ENCODE measurements at regions not wholly inside any gene's neighbourhood (a gene's known extent, or its start where the extent isn't known, plus 50 kb on each side); places are given as distances from the start of the nearest gene placed in this dataset.

DNA sequence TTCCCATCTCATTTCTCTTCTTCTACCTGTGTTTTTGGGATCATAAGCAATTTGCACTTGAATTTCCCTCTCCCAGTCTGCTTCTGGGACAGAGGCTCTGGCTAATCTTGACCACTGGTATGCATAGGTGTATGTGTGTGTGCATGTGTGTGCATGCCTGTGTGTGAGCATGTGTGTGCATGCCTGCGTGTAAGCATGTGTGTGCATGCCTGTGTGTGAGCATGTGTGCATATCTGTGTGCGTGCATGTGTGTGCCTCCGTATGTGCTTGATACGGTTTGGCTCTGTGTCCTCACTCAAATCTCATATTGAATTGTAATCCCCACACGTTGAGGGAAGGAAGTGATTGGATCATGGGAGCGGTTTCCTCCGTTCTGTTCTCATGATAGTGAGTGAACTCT, 77.7 kb downstream of the HAPSTR1 start:
- no peak overlapping the region for H3K9ac ChIP-seq (ENCODE audit: insufficient read depth in 1 of 2, low read length in 2 of 2)
- no peak for TF ChIP-seq CTCF (IDR thresholded peaks at IDR 0.05; ENCODE audit: control extremely low read depth, extremely low read depth)
- H3K9me3 ChIP-seq (ENCODE audit: control insufficient read depth in 4 of 4, insufficient read depth in 3 of 4, low read length in 3 of 4): no peaks in the 10 kb centered on the region
- H3K36me3 ChIP-seq (ENCODE audit: control insufficient read depth in 4 of 4, insufficient read depth in 4 of 4, low read length in 4 of 4): no peaks in the 10 kb centered on the region
- H3K27me3 ChIP-seq (ENCODE audit: control insufficient read depth in 3 of 3, insufficient read depth in 3 of 3, low read length in 2 of 3): no peaks in the 10 kb centered on the region
- ATAC-seq (ENCODE audit: insufficient read depth, low FRiP score): no peak
- peaks cover 0 to 13% (median 0%) of the 10 kb centered on the region in 5 donors for H3K4me1 ChIP-seq (ENCODE audit: control insufficient read depth in 5 of 5, insufficient read depth in 5 of 5, low read length in 5 of 5)
- no peak overlapping the region for H3K4me3 ChIP-seq
- H3K27ac ChIP-seq (ENCODE audit: low read depth in 1 of 2, low read length in 1 of 2): no peak overlapping the region
- no peak for DNase-seq
- 77 to 79% methylated on average over 7 of the region's 7 CpGs for WGBS, 2 donors

GRCh38 chr16:9170470-9170869, 79.0 kb downstream of the HAPSTR1 start:
- H3K4me1 ChIP-seq (ENCODE audit: control insufficient read depth in 5 of 5, insufficient read depth in 5 of 5, low read length in 5 of 5): peaks cover 0 to 12% (median 0%) of the 10 kb centered on the region in 5 donors
- 77 to 83% methylated on average over 12 of the region's 12 CpGs for WGBS, 2 donors
- no peak overlapping the region for H3K27ac ChIP-seq (ENCODE audit: low read depth in 1 of 2, low read length in 1 of 2)
- no peaks in the 10 kb centered on the region for H3K9me3 ChIP-seq (ENCODE audit: control insufficient read depth in 4 of 4, insufficient read depth in 3 of 4, low read length in 3 of 4)
- DNase-seq (peak; percentile 43 to 67 (median 50)), ATAC-seq (ENCODE audit: insufficient read depth, low FRiP score) (no peak)
- no peaks in the 10 kb centered on the region for H3K36me3 ChIP-seq (ENCODE audit: control insufficient read depth in 4 of 4, insufficient read depth in 4 of 4, low read length in 4 of 4)
- no peak for TF ChIP-seq CTCF (IDR thresholded peaks at IDR 0.05; ENCODE audit: control extremely low read depth, extremely low read depth)
- no peak overlapping the region for H3K4me3 ChIP-seq
- no peaks in the 10 kb centered on the region for H3K27me3 ChIP-seq (ENCODE audit: control insufficient read depth in 3 of 3, insufficient read depth in 3 of 3, low read length in 2 of 3)
- no peak overlapping the region for H3K9ac ChIP-seq (ENCODE audit: insufficient read depth in 1 of 2, low read length in 2 of 2)

DNA sequence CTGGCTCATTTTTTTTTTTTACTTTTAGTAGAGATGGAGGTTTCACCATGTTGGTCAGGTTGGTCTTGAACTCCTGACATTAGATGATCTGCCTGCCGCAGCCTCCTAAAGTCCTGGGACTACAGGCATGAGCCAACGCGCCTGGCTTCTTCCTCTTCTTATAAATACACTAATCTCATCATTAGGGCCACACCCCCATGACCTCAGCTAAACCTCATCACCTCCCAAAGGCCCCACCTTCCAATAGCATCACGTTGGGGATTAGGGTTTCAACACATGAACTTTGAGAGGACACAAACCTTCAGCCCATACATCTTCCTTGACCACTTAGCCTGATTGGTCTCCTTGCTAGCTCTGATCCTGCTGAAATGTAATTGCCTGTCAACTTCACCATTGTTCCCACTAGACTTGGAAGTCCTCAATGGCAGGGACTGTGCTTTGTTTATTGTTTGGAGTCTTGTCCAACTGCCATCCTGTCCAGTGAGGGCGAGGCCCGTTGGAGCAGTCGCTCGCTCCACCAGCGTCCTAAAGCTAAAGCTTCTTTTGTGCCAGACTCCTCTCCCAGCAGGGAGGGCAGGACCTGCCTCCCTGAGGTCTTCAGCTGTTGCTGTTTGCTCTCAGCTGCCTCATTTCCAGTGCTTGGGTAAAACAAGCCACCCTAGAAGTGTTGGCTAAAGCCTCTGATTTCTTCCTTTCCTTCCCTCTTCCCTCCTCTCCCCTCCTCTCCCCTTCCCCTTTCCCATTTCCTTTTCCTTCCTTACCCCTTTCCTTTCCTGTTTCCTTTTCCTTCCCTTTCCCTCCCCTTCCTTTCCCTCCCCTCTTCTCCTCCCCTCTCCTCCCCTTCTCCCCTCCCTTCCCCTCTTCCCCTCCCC, 85.3 kb downstream of the HAPSTR1 start:
- Histone ChIP-seq H3K4me3 (no peak overlapping the region), H3K9me3 (ENCODE audit: control insufficient read depth in 4 of 4, insufficient read depth in 3 of 4, low read length in 3 of 4) (peaks cover 0 to 2% (median 0%) of the 10 kb centered on the region in 4 donors), H3K9ac (ENCODE audit: insufficient read depth in 1 of 2, low read length in 2 of 2) (no peak overlapping the region), H3K36me3 (ENCODE audit: control insufficient read depth in 4 of 4, insufficient read depth in 4 of 4, low read length in 4 of 4) (no peaks in the 10 kb centered on the region), H3K27me3 (ENCODE audit: control insufficient read depth in 3 of 3, insufficient read depth in 3 of 3, low read length in 2 of 3) (no peaks in the 10 kb centered on the region), H3K4me1 (ENCODE audit: control insufficient read depth in 5 of 5, insufficient read depth in 5 of 5, low read length in 5 of 5) (peaks cover 0 to 3% (median 0%) of the 10 kb centered on the region in 5 donors), H3K27ac (ENCODE audit: low read depth in 1 of 2, low read length in 1 of 2) (no peak overlapping the region)
- DNase-seq (no peak), ATAC-seq (ENCODE audit: insufficient read depth, low FRiP score) (no peak)
- WGBS, 2 donors: 48 to 63% methylated on average over 9 of the region's 9 CpGs
- TF ChIP-seq CTCF (IDR thresholded peaks at IDR 0.05; ENCODE audit: control extremely low read depth, extremely low read depth): no peak
